ENCODE measurements at regions not wholly inside any gene's neighbourhood (a gene's known extent, or its start where the extent isn't known, plus 50 kb on each side); places are given as distances from the start of the nearest gene placed in this dataset.

DNA sequence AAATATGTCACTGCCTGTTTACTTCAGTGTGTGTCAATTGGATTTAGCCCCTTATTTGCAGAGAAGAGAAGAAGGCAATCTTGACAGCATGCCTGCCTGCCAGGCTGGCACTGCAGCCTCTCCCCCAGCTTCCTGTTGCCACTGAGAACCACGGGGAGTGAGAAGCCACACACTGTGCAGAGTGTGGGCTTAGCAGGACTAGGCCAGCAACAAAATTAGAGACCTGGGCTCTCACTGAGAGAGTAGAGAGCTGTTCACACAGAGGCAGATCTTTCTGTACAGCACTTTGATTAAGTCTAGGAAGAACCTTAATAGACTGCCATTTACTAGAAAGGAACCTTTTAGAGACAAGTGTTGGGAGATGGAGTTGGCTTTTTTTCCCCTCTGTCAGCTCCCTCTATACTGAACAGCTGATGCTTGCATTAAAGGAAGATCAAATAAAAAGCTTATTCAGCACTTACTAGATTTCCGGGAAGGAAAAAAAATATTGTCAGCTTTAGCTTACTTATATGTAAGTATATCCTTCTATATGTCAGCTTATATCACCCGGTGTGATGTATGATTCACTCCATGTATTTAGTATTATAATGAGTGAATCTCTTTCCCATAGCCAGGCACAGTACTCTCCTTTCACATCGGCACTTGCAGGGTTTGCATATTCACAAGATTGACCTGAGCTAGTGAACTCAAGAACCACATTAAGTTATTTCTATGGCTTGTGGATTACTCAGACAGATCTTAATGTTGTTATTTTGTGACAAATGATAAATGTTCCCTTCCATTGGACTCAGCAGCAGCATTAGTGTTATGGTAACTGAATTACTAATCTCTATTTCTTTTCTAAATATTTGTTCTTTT, 851.0 kb upstream of the EPHA7 start:
- TF ChIP-seq, protein P1, sequence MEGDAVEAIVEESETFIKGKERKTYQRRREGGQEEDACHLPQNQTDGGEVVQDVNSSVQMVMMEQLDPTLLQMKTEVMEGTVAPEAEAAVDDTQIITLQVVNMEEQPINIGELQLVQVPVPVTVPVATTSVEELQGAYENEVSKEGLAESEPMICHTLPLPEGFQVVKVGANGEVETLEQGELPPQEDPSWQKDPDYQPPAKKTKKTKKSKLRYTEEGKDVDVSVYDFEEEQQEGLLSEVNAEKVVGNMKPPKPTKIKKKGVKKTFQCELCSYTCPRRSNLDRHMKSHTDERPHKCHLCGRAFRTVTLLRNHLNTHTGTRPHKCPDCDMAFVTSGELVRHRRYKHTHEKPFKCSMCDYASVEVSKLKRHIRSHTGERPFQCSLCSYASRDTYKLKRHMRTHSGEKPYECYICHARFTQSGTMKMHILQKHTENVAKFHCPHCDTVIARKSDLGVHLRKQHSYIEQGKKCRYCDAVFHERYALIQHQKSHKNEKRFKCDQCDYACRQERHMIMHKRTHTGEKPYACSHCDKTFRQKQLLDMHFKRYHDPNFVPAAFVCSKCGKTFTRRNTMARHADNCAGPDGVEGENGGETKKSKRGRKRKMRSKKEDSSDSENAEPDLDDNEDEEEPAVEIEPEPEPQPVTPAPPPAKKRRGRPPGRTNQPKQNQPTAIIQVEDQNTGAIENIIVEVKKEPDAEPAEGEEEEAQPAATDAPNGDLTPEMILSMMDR (conservative IDR thresholded peaks at IDR 0.05): no peak
- no peak for TF ChIP-seq ZFX (IDR thresholded peaks at IDR 0.05)
